ENCODE measurements at regions not wholly inside any gene's neighbourhood (a gene's known extent, or its start where the extent isn't known, plus 50 kb on each side); places are given as distances from the start of the nearest gene placed in this dataset.
"Not testable (repeated sequence)": the region's sequence is repeated elsewhere in the genome, so short reads cannot be mapped to it uniquely, and the experiment has no call there.

DNA sequence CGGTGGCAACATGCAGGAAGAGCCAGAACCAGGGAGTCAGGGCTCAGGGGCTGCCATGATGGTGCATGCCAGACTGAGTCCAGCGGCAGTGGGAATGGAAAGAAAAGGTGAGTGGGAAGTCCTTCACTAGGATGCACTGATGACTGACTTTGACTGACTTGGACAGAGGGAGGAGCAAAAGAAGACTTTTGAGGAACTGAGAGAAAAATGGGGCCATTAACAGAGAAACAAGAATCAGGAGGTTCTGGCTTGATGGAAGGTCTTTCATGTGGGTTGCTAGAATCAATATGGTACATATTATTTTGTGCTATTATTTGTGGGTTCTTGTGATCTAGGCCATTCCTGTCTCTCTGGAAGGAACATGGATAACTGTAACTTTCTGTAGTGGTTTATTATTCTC is 454.6 kb upstream of the PROX1 start:
- Mint-ChIP-seq H3K9me3 (no peaks in the 10 kb centered on the region), H3K4me1 (ENCODE audit: low read depth) (no peaks in the 10 kb centered on the region), H3K4me3 (no peak overlapping the region), H3K27ac (no peak overlapping the region), H3K36me3 (ENCODE audit: low read depth) (no peaks in the 10 kb centered on the region), H3K27me3 (ENCODE audit: low read depth) (peaks cover 7% of the 10 kb centered on the region)
- no peak for DNase-seq
- CTCF ChIA-PET = no interaction called here
- intact Hi-C loops (cut with micrococcal nuclease) = no loop called here

DNA sequence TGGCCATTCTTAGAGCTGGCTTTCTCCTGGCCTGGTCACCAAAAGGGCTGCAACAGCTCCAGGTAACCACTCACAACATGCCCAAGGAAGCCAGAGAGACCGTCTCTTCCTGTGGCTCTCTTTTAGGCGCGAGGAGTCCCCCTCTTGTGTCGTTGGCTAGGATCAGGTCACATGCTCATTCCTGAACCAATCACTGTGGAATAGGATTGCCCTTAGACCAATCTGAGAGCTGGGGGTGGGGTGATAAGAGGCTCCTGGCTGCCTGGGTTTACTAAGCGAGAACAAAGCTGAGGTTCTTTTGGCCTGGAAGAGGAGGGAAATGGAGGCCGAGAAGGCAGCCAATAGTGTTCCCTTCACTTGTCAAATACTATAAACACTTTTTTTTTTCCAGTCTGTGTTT is 452.1 kb upstream of the PROX1 start:
- Mint-ChIP-seq H3K9me3 (no peaks in the 10 kb centered on the region), H3K4me1 (ENCODE audit: low read depth) (no peaks in the 10 kb centered on the region), H3K36me3 (ENCODE audit: low read depth) (no peaks in the 10 kb centered on the region), H3K27ac (no peak overlapping the region), H3K4me3 (no peak overlapping the region), H3K27me3 (ENCODE audit: low read depth) (no peaks in the 10 kb centered on the region)
- intact Hi-C loops (cut with micrococcal nuclease) = no loop called here
- no peak for DNase-seq
- CTCF ChIA-PET = no interaction called here

DNA sequence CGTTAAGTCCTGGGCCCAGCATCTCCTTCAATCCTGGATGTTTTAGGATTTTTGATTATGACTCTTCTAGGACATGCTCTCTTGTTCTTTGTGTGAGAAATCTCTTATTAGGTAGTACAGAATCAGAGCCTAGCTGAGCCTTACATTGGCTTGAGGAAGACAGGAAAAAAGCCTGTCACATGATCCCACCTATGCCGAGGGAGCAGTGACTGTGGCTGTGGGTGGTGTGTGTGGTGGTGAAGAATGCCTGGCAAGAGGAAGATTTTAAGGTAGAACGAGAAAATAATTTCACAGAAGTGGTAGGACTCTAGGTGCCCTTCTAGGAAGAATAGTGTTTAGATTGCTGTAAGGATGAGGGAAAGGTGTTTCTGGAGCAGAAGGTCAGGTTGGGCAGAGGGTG is 449.5 kb upstream of the PROX1 start:
- Mint-ChIP-seq H3K27me3 (ENCODE audit: low read depth) (no peaks in the 10 kb centered on the region), H3K4me1 (ENCODE audit: low read depth) (no peaks in the 10 kb centered on the region), H3K4me3 (no peak overlapping the region), H3K36me3 (ENCODE audit: low read depth) (no peaks in the 10 kb centered on the region), H3K27ac (no peak overlapping the region), H3K9me3 (no peaks in the 10 kb centered on the region)
- intact Hi-C loops (cut with micrococcal nuclease) = no loop called here
- CTCF ChIA-PET = no interaction called here
- no peak for DNase-seq

DNA sequence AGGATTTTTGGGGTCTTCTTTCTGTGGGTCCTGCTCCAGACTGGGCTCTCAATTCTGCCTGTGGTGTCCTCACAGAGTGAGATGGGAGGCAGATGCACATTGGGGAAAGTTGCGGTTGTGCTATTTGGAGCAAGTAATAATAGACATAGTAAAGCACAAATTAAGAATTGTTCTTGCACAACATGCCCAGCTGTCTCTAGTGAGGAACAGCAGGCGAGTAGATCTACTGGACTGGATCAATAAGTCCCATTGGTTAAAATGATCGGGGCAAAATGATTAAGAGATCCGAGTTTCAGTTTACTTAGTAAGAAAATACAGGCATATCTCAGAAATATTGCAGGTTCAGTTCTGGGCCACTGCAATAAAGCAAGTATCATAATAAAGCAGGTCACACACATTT is 448.3 kb upstream of the PROX1 start:
- no peak for DNase-seq
- Mint-ChIP-seq H3K27ac (no peak overlapping the region), H3K9me3 (no peaks in the 10 kb centered on the region), H3K4me1 (ENCODE audit: low read depth) (no peaks in the 10 kb centered on the region), H3K4me3 (no peak overlapping the region), H3K36me3 (ENCODE audit: low read depth) (no peaks in the 10 kb centered on the region), H3K27me3 (ENCODE audit: low read depth) (no peaks in the 10 kb centered on the region)
- CTCF ChIA-PET = no interaction called here
- intact Hi-C loops (cut with micrococcal nuclease) = no loop called here

DNA sequence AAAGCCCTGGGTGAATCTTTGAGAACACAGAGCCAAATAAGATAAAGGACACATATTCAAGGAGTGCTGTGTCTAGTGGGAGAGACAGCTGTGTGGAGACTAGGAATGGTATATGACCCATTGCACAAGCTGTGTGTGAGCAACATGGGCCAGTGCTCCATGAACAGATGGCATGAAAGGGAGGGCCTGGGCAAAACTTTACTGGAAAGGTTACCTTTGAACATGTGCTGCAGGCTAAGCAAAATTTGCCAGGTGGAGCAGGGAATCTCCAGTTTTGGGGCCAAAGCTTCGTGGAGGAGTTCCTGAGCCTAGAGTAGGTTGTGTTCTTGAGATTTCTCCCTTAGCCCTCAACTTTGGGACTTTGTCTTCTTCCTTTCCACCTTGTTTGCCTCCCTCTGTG is 446.1 kb upstream of the PROX1 start:
- intact Hi-C loops (cut with micrococcal nuclease) = no loop called here
- Mint-ChIP-seq H3K9me3 (no peaks in the 10 kb centered on the region), H3K4me3 (no peak overlapping the region), H3K36me3 (ENCODE audit: low read depth) (no peaks in the 10 kb centered on the region), H3K27me3 (ENCODE audit: low read depth) (no peaks in the 10 kb centered on the region), H3K27ac (no peak overlapping the region), H3K4me1 (ENCODE audit: low read depth) (no peaks in the 10 kb centered on the region)
- CTCF ChIA-PET = no interaction called here
- DNase-seq = no peak

DNA sequence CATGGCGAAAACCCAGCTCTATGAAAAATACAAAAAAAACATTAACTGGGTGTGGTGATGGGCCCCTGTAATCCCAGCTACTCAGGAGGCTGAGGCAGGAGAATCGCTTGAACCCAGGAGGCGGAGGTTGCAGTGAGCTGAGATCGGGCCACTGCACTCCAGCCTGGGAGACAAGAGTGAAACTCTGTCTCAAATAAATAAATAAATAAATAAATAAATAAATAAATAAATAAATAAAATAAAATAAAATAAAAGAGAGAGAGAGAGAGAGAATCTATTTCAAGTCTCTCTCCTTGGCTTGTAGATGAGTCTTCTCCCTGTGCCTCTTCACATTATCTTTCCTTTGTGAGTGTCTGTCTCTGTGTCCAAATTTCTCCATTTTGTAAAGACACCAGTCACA is 442.6 kb upstream of the PROX1 start:
- H3K9me3 Mint-ChIP-seq; DNase-seq; H3K4me1 Mint-ChIP-seq (ENCODE audit: low read depth); H3K4me3 Mint-ChIP-seq; H3K27me3 Mint-ChIP-seq (ENCODE audit: low read depth); H3K36me3 Mint-ChIP-seq (ENCODE audit: low read depth); intact Hi-C loops (cut with micrococcal nuclease); H3K27ac Mint-ChIP-seq: not testable (repeated sequence)
- CTCF ChIA-PET = interaction anchor here (0.7 kb wide), 1 partner anchor 578 kb away, joined by 3 read pairs; no protein-coding TSS in a partner anchor

DNA sequence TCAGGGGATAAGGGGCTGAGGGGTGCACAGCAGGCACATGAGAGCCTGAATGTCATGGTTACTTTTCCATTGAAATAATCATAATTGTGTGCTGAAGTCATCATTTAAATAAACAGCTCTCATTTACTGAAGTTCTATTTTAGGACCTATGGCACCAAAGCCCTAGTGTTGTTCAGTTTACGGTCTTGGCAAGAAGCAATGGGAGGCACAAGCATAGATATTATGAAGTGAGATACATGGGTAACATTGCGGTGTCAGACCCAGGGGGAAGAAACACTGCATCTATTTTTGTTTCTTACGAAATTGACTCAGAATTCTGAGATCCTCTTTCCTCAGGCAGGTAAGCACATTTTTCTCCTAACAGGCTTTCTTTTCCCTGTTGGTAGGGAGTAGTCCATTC is 437.8 kb upstream of the PROX1 start:
- no peaks in the 10 kb centered on the region for H3K9me3 Mint-ChIP-seq
- no peaks in the 10 kb centered on the region for H3K4me1 Mint-ChIP-seq (ENCODE audit: low read depth)
- H3K4me3 Mint-ChIP-seq = no peak overlapping the region
- intact Hi-C loops (cut with micrococcal nuclease) = no loop called here
- no peak for DNase-seq
- H3K36me3 Mint-ChIP-seq (ENCODE audit: low read depth) = no peaks in the 10 kb centered on the region
- H3K27me3 Mint-ChIP-seq (ENCODE audit: low read depth) = no peaks in the 10 kb centered on the region
- CTCF ChIA-PET = no interaction called here
- H3K27ac Mint-ChIP-seq = no peak overlapping the region

DNA sequence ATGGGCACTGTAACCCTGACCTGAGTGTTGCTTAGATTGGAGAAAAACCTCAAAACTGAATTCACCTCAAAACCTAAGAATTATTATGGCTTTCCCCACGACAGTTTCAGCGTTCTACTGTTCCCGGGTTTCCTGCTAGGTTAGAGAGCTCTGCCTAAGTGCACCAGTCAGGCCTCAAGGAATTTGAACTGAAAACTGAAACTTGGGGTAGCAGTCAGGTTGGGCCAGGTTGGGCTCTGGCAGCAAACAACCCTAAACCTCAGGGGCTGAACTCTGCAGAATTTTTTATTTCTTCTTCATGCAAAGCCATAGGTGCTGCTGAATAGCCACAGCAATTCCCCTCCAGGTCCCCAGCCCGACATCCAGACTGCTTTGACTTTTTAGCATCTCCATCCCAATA is 437.0 kb upstream of the PROX1 start:
- CTCF ChIA-PET = no interaction called here
- Mint-ChIP-seq H3K27me3 (ENCODE audit: low read depth) (no peaks in the 10 kb centered on the region), H3K36me3 (ENCODE audit: low read depth) (no peaks in the 10 kb centered on the region), H3K4me3 (no peak overlapping the region), H3K27ac (no peak overlapping the region), H3K9me3 (no peaks in the 10 kb centered on the region), H3K4me1 (ENCODE audit: low read depth) (no peaks in the 10 kb centered on the region)
- intact Hi-C loops (cut with micrococcal nuclease) = no loop called here
- DNase-seq = no peak

DNA sequence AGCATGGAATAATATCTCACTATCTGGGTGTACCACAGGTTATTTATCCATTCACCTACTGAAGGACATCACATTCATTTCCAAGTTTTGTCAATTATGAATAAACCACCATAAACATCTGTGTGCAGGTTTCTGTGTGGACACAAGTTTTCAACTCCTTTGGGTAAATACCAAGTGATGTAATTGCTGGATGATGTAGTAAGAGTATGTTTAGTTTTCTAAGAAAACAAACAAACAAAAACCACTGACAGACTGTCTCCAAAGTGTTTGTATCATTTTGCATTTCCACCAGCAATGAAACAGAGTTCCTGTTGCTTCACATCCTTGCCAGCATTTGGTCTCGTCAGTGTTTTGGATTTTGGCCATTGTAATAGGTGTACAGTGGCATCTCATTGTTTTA is 435.7 kb upstream of the PROX1 start:
- H3K4me1 Mint-ChIP-seq (ENCODE audit: low read depth) = no peaks in the 10 kb centered on the region
- intact Hi-C loops (cut with micrococcal nuclease) = no loop called here
- no peak overlapping the region for H3K27ac Mint-ChIP-seq
- CTCF ChIA-PET = no interaction called here
- no peak for DNase-seq
- no peak overlapping the region for H3K4me3 Mint-ChIP-seq
- H3K27me3 Mint-ChIP-seq (ENCODE audit: low read depth) = no peaks in the 10 kb centered on the region
- H3K9me3 Mint-ChIP-seq = no peaks in the 10 kb centered on the region
- H3K36me3 Mint-ChIP-seq (ENCODE audit: low read depth) = no peaks in the 10 kb centered on the region

DNA sequence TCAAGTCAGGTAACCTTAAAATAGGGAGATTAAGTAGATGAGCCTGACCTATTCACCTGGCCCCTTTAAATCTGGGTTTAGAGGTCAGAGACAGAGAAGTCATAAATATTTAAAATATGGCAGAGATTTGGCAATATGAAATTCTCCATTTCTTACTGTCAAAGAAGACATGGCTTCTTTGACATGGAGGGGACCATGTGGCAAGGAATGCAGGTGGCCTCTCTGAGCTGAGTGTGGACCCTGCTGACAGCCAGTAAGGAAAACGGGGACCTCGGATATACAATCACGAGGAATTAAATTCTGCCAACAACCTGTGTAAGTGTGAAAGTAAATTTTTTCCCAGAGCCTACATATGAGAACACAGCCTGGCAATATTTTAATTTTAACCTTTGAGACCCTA is 427.5 kb upstream of the PROX1 start:
- intact Hi-C loops (cut with micrococcal nuclease) = no loop called here
- Mint-ChIP-seq H3K36me3 (ENCODE audit: low read depth) (no peaks in the 10 kb centered on the region), H3K9me3 (peaks cover 10% of the 10 kb centered on the region), H3K27ac (no peak overlapping the region), H3K4me1 (ENCODE audit: low read depth) (no peaks in the 10 kb centered on the region), H3K4me3 (no peak overlapping the region), H3K27me3 (ENCODE audit: low read depth) (peaks cover 3% of the 10 kb centered on the region)
- DNase-seq = no peak
- CTCF ChIA-PET = no interaction called here

DNA sequence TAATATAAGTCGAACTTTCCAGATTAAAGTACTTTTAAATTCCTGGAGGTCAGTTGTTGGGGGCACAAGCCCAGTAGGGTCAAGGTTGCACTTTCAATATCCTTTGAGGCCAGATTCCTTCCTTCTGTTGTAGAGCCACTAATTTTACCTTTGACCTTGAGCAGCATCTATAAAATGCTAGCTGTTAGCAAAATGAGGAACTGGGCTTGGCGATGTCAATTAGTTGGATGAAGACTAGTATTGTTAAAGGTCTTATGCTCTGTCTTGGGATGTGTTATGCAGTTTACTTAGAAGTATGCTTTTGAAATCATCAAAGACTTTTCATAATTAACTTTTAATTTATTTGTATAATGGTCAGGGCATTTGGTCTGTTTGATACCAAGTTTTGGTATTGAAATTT is 425.9 kb upstream of the PROX1 start:
- H3K36me3 Mint-ChIP-seq (ENCODE audit: low read depth) = peaks cover 2% of the 10 kb centered on the region
- peaks cover 13% of the 10 kb centered on the region for H3K9me3 Mint-ChIP-seq
- H3K27me3 Mint-ChIP-seq (ENCODE audit: low read depth) = peaks cover 6% of the 10 kb centered on the region
- intact Hi-C loops (cut with micrococcal nuclease) = no loop called here
- H3K27ac Mint-ChIP-seq = no peak overlapping the region
- no peak for DNase-seq
- H3K4me3 Mint-ChIP-seq = no peak overlapping the region
- no peaks in the 10 kb centered on the region for H3K4me1 Mint-ChIP-seq (ENCODE audit: low read depth)
- CTCF ChIA-PET = no interaction called here

DNA sequence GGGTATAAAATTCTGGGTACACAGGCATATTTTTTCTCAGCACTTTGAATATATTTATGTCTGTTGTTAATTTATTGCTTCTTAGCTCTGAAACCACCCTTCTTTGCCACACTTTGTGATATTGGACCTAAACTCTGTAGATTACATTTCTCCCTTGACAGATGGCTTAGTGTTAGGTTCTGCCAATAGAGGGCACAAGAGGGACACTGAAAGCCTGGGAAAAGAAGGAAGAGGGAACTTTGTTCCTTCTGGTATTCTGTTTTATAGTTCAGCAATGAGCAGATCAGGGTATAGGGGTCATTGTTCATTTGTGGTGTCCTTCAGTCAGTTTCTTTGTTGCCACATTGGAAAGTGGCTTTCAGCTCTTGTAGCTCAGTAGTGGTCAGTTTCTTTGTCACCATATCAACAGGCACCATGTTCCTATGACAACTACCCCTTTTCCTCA is 423.5 kb upstream of the PROX1 start:
- Mint-ChIP-seq H3K4me3 (no peak overlapping the region), H3K4me1 (ENCODE audit: low read depth) (no peaks in the 10 kb centered on the region), H3K36me3 (ENCODE audit: low read depth) (peaks cover 2% of the 10 kb centered on the region), H3K27me3 (ENCODE audit: low read depth) (peaks cover 6% of the 10 kb centered on the region), H3K27ac (no peak overlapping the region), H3K9me3 (peaks cover 13% of the 10 kb centered on the region)
- intact Hi-C loops (cut with micrococcal nuclease) = no loop called here
- CTCF ChIA-PET = interaction anchor here (0.6 kb wide), 1 partner anchor 761 kb away, joined by 4 read pairs; no protein-coding TSS in a partner anchor
- no peak for DNase-seq

DNA sequence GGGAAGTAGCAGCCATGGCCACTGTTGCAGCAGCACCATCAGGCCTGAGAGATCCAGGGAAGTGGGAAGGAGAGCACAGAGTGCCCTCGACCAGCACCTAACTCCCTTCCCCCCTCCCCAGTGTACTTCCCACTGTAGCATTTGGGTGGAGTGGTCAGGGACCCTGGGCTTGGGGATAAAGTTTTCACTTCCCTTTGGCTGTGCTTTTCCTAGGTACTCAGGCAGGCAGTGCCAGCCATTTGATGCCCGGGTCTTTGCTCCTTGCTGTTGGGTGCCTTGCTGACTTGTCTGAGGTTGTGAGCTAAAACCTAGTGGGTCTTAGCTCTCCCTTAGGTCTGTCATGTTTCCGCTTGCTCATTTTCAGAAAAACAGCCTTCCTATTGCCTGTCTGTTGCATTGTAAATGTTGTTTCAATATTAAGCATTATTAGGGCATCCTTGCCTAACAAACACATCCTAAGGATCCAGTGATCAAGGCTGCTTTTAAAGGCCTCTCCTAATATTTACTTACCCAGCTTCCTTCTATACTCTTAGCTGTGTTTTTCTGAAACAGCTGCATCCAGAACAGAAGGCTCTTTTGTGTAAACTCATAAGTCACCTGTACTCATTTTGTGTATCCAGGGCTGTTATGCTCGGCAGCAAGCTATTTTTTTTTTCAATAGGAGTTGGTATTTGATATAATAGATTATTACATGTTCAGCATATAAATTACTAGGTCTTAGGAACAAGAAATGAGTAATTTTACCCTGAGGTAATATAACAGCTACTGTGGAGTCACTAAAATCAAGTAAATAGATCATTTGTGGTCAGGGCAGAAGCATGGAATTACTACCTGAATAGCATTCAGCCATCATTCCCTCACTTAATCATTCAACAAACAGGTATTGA is 418.6 kb upstream of the PROX1 start:
- DNase-seq = no peak
- Mint-ChIP-seq H3K27me3 (ENCODE audit: low read depth) (peaks cover 11% of the 10 kb centered on the region), H3K4me3 (no peak overlapping the region), H3K9me3 (peaks cover 9% of the 10 kb centered on the region), H3K4me1 (ENCODE audit: low read depth) (no peaks in the 10 kb centered on the region), H3K36me3 (ENCODE audit: low read depth) (peaks cover 2% of the 10 kb centered on the region), H3K27ac (no peak overlapping the region)
- CTCF ChIA-PET = interaction anchor here (0.7 kb wide), 1 partner anchor 126 kb away, joined by 6 read pairs; no protein-coding TSS in a partner anchor
- intact Hi-C loops (cut with micrococcal nuclease) = no loop called here
